Adipose tissue (tissue), 3 donors: ENCODE measurements at regions not wholly inside any gene's neighbourhood (a gene's known extent, or its start where the extent isn't known, plus 50 kb on each side); places are given as distances from the start of the nearest gene placed in this dataset.

Experiments used
- H3K27ac ChIP-seq: one replicate; pipeline ENCODE4 v1.5.1; 2013; ENCODE audit warnings: low read depth, low read length
- WGBS, 3 donors: extraction: QIAGEN DNeasy Blood & Tissue Kit; methylation state at CpG; one replicate each; pipeline ENCODE4 v1.1.7; 2013; 5-methylcytosine and 5-hydroxymethylcytosine counted together
- donor health status: healthy with polysubstance abuse.
- donor health status: Bipolar disorder and iron deficiency.
- donor health status: healthy.

DNA sequence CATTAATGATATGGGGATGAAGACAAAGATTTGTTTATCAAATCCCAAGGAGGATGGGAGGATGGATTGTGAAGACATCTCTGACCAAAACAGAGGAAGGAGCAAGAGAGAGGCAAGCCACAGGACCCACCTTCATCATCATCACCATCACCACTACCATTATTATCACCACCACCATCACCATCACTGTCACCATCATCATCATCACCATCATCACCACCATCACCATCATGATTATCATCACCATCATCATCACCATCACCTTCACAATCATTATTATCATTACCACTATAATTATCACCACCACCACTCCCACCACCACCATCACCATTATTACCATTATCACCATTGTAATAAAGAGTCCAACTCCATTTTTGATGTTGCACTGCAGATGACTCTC, 482.5 kb downstream of the PTPRU start:
- H3K27ac ChIP-seq: no peak overlapping the region

DNA sequence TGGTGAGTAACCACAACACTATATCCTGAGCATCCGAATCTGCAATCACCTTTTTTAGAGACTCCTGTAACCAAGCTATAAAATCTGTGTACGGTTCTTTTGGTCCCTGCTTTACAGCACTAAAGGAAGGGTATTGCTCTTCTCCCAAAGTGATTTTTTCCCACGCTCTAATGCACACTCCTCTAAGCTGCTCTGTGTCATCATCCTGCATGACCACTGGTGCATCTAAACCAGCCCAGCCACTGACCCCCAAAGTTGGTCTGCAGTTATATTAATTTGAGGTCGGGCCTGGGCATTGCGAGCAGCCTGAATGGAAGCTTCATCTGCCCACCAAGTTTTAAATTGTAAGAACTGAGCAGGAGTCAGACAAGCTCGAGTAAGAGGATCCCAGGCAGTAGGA, 480.0 kb downstream of the PTPRU start:
- 68 to 81% (median 73%) methylated on average over 6 of the region's 6 CpGs for WGBS, 3 donors

DNA sequence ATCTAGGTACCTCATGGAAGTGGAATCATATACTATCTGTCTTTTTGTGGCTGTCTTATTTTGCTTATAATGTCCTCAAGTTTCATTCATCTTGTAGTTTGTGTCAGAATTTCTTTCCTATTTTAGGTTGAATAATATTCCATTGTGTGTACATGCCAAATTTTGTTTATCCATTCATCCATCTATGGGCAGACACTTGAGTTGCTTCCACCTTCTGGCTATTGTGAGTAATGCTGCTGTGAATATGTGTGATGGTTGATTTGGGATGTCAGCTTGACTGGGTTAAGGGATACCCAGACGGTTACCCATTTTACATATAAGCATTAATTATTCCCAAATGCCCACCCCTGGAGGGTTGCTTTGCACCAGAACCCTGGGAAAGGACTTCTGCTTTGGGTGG, 477.5 kb downstream of the PTPRU start:
- H3K27ac ChIP-seq: no peak overlapping the region
- 52 to 80% (median 61%) methylated on average over 1 of the region's 1 CpG for WGBS, 3 donors

More for the DNA sequence above, 480.0 kb downstream of the PTPRU start:
- H3K27ac ChIP-seq: no peak overlapping the region

GRCh38 chr1:29712801-29713200, 476.5 kb downstream of the PTPRU start:
- H3K27ac ChIP-seq: no peak overlapping the region
- 75 to 81% (median 79%) methylated on average over 7 of the region's 7 CpGs for WGBS, 3 donors

DNA sequence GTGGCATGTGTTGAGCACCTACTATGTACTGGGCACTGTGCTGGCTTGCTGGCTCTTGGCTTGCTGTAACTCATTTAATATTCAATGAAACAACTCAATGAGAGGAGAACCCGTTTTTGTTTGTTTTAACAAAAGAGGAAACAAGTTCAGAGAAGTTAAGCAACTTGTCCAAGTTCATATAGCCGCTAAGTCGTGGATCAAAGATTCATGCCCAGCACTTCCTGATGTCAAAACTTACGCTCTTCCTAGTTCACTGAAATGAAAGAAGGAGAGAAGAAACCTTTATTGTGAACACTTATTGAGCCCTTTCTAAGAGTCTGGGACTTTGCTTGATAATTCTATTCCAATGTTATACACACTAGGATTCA, 475.9 kb downstream of the PTPRU start:
- no peak overlapping the region for H3K27ac ChIP-seq
- 39 to 63% (median 42%) methylated on average over 4 of the region's 4 CpGs for WGBS, 3 donors

DNA sequence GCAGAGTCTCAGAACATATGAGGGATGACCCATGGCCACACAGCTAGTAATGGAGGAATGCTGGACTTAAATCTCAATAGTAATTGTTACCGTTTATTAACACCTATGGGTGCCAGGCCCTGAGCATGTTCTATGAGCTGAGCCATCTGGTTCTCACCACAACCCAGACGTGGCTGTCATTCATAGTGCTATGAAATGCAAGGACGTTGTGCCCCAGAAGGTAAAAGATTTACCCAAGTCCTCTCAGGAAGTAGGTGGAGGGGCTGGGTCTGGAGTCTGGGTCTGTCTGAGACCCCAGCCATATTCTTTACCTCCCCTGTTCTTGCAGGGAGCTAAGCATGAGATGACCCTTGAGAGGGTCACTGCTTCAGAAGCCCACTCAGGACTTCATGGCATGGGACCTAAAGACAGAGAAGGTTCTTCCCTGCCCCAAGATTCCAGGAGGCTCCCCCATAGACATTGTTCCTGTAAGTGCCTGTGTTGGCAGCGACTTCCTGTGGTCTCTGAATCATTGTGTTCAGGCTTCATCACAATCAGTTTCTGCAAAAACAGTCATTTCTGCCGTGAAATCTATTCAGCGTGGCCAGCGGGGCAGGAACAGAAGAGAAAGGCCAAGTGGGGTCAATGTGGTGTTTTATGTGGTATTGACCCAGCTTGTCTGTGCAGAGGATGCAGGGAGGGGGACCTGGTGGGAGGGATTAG, 475.4 kb downstream of the PTPRU start:
- WGBS, 3 donors: 41 to 56% (median 48%) methylated on average over 7 of the region's 7 CpGs
- H3K27ac ChIP-seq: no peak overlapping the region

GRCh38 chr1:29709704-29710280, 473.5 kb downstream of the PTPRU start:
- WGBS, 3 donors: 41 to 53% (median 46%) methylated on average over 9 of the region's 9 CpGs
- no peak overlapping the region for H3K27ac ChIP-seq

GRCh38 chr1:29708796-29709703, 472.7 kb downstream of the PTPRU start:
- WGBS, 3 donors: 30 to 44% (median 32%) methylated on average over 13 of the region's 13 CpGs
- no peak overlapping the region for H3K27ac ChIP-seq

DNA sequence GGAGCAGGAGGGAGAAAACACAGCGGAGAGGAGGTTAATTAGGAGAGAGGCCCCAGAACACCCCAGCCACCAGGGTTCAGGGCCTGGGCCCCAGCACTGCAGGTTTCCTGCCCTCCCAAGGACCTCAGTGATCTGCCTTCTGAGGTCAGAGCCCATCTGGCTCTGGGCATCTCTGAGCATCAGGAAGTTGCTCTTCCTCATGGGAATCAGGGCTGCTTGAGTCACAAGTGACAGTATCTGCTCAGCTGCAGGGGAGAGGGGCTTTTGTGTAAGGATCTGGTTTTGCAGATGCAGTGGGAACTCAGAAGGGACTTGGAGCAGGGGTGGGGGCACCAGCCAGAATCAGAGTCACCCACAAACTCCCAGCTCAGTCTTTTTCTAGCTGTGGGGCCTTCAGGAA, 472.1 kb downstream of the PTPRU start:
- H3K27ac ChIP-seq: no peak overlapping the region
- WGBS, 3 donors: 88 to 93% (median 91%) methylated on average over 1 of the region's 1 CpG

DNA sequence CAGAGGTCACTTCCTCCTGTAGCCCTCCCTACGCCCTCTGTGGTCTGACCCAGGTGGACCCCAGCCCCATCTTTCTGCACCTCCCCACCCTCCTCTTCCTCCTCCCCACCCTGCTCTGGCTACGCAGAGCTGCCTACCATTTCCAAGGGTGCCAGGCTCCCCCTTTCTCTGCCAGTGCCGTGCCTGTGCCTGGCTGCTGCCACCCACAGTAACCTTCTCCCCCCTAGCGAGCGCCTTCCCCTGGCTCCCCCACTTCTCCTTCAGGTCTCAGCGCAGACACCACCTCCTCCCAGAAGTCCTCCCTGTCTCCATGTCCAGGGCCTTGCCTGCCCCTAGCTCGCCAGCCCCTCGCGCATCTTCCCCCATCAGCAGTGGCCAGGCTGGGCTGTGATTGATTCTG, 471.5 kb downstream of the PTPRU start:
- 85 to 91% (median 87%) methylated on average over 9 of the region's 9 CpGs for WGBS, 3 donors
- H3K27ac ChIP-seq: no peak overlapping the region

- H3K27ac ChIP-seq: no peak overlapping the region
- WGBS, 3 donors: 3 to 5% (median 4%) methylated on average over 16 to 28 of the region's 28 CpGs
These were observed 470.6 kb downstream of the PTPRU start for GRCh38 chr1:29706936-29707335.

DNA sequence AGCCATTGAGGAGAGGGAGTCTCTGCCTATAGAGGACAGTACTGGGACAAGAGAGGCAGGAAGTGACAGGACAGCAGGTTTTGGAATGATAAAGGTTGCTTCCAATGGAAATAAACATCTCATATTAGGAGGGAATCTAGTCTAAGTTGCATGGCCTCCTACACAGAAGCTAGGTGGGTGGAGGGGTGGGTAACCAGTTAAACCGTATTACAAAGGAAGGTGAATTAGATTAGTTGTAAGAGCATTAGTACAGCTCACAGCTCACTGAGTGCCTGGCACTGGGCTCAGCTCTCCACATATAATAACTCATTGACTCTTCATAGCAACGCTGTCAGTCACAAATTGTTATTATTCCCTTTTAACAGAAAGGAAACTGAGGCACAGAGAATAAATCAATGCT, 468.1 kb downstream of the PTPRU start:
- no peak overlapping the region for H3K27ac ChIP-seq
- WGBS, 3 donors: 62 to 65% (median 64%) methylated on average over 2 of the region's 2 CpGs

DNA sequence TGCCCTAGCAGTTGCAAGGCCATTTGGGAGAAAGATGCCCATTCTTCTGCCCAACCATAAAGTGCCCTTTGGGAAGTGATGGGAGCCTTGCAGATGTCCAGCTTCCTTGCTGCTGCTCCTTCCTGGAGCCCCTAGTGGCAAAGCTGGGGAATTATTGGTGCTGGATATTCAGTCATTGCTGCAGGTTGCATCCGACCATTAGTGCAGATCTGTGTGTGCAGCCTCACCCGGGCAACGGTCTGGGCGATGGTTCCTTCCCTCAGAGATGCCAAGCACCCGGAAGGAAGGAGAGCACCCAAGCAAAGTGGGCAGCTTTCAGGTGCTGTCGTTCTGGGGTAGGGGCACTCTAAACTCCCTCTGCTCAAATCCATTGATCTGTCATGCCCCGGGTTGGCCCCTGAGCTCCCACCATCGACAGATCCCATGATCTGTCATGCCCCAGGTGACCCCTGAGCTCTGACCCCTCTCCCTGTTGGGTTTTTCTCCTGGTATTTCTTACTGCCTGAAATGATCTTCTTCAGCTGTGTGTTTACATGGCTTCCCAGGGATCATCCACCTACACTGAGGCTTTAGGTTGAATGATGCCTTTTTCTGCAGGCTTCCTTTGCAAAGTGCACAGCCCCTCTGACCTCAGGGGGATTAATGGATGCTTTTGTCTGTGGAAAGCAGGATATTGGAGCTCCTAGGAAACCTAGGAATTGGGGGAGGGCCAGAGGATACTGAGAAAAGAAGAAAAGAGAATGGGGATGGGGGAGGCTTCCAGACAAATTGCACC, 467.5 kb downstream of the PTPRU start:
- no peak overlapping the region for H3K27ac ChIP-seq
- WGBS, 3 donors: 15 to 24% (median 18%) methylated on average over 8 of the region's 8 CpGs

GRCh38 chr1:29700491-29700890, 464.2 kb downstream of the PTPRU start:
- WGBS, 3 donors: 24 to 38% (median 37%) methylated on average over 1 of the region's 1 CpG
- H3K27ac ChIP-seq: no peak overlapping the region

DNA sequence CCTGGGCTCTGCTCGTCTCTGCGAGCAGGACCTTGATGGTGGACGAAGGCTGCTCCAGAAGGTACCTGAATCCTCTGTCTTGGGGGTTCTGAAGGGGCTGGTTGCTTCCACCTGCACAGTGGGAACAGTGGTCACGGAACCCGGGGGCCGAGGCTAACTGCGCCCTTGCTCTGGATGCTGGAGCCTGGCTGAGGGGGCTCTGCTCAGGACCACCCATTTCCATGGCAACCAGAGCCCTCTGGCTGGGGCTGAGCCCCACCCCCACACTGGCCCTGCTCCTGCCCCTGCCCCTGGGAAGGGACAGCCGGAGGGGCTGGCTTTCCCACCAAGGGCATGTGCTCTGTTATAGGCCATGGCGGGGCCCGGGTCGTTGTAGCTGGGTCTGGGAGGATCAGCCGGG, 462.3 kb downstream of the PTPRU start:
- 81 to 88% (median 82%) methylated on average over 12 of the region's 12 CpGs for WGBS, 3 donors
- no peak overlapping the region for H3K27ac ChIP-seq

DNA sequence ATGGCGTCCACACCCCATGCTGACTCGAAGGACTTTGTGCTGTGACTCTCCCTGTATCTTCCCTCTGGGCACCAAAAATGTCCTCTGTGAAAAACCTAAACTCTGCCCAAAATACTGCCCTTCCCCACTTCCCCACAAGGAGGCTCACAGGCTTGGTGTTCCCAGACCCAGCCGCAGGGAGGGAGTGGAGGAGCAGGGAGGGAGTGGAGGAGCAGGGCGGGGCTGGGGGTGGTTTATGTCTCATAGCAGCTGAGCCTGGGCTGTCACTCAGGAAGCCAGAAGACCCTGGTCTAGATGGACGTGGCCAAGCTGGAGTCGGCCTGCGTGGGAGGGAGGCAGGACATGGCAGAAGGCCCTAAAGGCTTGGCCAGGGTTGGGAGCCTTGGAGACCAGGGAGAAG, 461.7 kb downstream of the PTPRU start:
- no peak overlapping the region for H3K27ac ChIP-seq
- WGBS, 3 donors: 53 to 70% (median 59%) methylated on average over 7 of the region's 7 CpGs

- no peak overlapping the region for H3K27ac ChIP-seq
- WGBS, 3 donors: 73 to 90% (median 88%) methylated on average over 10 of the region's 10 CpGs
These were observed 461.1 kb downstream of the PTPRU start for GRCh38 chr1:29697391-29697780.

GRCh38 chr1:29696656-29697390, 460.5 kb downstream of the PTPRU start:
- H3K27ac ChIP-seq: no peak overlapping the region
- 73 to 89% (median 84%) methylated on average over 20 of the region's 20 CpGs for WGBS, 3 donors
